Stimulated activated CD8-positive, alpha-beta memory T cell treated with anti-CD3 and anti-CD28 coated beads, Interleukin-4, amount 100 ng/mL, for 4 hours (primary cell): ENCODE measurements at regions not wholly inside any gene's neighbourhood (a gene's known extent, or its start where the extent isn't known, plus 50 kb on each side); places are given as distances from the start of the nearest gene placed in this dataset.
"Not testable (repeated sequence)": the region's sequence is repeated elsewhere in the genome, so short reads cannot be mapped to it uniquely, and the experiment has no call there.

Experiments
- DNase-seq, 2 donors: peaks; one replicate each; pipeline ENCODE4 v3.0.0-alpha.2; 2020; ENCODE audit warnings: low read depth in 2 of 2, low spot score in 1 of 2

DNA sequence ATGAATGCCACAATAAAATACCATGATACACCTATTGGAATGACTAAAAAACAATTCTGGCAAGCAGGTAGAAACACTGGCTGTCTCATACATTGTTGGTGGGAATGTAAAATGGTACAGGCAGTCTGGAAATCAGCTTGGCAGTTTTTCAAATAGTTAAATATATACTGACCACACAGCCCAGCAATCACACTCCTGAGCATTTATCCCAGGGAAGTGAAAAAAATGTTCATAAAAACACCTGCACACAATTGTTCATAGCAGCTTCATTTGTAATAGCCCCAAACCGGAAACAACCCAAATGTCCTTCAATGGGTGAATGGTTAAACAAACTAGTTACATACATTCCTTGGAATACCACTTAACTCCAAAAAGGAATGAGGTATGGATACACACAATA, 137.2 kb downstream of the TFCP2L1 start:
- no peak for DNase-seq

DNA sequence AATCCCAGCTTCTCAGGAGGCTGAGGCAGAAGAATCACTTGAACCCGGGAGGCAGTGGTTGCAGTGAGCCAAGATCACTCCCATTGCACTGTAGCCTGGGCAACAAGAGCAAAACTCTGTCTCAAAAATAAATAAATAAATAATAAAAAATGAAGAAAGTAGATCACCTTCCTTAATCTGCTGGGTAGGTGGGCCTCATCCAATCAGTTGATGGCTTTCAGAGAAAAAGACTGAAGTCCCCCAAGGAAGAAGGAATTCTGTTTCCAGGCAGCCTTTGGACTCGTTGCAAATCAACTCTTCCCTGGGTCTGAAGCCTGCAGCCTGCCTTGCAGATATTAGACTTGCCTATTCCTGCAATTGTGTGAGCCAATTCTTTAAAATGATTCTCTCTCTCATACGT, 136.5 kb downstream of the TFCP2L1 start:
- DNase-seq = no peak

DNA sequence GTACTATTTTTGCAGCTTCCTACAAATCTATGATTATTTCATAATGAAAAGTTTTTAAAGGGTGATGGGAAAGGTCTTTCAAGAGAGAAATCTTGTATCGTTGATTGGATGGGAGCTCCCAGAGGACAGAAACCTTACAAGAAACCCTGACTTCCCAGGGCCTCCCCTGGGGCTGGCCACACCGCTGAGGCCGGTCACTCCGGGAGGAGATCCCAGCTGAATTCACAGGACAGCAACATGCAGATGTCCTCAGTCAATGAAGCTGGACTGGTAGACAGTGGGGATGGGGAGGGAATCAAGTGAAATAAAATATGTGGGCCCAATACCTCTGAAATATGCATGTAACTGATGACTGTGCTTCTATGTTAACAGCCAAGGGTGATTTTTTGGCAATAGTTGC, 135.6 kb downstream of the TFCP2L1 start:
- DNase-seq = no peak

DNA sequence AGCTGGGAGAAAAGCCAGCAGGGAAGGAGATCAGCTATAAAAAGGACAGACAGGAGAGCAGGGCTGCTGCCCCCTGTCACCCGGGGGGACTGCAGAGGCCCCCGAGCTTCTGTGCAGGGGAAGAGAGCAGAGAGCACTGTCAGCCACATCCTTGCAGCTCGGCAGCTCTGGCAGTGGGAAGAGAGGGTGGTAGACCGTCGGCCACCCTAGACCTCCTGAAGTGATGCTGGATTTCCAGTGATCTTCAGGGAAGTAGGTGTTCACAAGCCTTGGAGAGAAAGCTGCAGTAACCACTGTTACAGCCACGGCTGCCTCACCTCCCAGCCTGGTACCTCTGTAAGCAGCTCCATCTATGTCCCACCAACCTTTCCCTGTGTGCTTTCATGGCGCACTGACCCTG, 134.9 kb downstream of the TFCP2L1 start:
- no peak for DNase-seq

DNA sequence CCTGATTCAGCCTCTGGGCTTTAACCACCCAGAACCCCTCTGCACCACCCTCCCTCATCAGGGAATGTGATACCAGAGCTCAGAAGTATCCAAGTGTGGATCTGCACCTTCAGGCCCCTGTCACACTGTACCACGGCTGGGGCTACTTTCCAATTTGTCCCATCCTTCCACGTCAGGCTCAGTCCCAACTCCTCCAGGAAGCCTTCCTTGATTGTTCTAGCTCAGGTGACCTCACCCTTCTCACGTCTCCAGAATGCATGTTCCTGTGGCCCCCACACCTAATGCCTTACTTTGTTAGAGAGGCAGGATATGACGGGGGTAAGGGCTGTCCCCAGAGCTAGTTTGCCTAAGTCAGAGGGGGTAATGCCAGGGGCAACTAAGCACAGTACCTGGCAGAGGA, 134.3 kb downstream of the TFCP2L1 start:
- no peak for DNase-seq

DNA sequence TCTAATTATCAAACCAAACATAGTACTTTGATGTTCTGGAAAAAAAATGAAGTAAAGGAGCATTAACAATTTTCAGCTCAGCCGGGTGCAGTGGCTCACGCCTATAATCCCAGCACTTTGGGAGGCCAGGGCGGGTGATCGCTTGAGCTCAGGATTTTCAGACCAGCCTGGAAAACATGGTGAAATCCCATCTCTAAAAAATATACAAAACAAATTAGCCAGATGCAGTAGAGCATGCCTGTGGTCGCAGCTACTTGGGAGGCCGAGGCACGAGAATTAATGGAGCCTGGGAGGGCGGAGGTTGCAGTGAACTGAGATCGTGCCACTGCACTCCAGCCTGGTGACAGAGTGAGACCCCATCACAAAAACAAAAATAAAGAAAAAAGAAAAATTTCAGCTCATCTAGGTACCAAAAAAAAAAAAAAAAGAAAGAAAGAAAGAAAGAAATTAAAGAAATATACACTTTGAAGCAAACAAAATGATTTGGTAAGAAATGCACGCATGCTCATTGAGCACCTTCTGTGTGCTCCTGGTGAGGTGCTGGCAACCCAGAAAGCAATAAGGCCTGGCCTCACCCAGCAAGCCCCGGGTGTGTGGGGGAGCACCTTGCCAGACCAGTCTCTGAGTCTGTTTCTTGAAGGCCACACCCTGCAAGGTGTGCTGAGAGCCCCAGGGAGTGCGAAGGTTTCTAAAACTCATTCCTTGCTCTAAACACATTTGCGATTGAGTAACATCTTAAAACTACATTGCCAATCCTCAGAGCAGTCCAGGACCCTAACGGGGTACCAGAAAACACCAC, 133.5 kb downstream of the TFCP2L1 start:
- no peak for DNase-seq

DNA sequence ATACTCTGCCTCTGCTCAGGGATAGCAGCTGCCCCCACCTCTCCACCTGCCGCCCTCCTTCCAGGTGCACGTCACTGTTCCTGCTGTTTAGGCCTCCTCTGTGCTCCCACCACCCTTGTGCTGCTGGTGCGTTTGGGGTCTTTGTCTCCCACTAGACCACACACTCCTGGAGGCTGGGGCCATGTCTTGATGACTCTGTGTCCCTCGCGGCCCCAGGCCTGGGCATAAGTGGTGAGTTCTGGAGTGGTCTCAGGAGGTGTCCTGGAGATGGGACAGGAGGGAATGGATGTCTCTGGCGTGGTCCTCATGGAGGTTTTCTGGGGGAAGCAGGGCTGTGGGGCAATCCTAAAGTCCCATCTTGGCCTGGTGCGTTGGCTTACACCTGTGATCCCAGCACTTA, 132.1 kb downstream of the TFCP2L1 start:
- no peak for DNase-seq

DNA sequence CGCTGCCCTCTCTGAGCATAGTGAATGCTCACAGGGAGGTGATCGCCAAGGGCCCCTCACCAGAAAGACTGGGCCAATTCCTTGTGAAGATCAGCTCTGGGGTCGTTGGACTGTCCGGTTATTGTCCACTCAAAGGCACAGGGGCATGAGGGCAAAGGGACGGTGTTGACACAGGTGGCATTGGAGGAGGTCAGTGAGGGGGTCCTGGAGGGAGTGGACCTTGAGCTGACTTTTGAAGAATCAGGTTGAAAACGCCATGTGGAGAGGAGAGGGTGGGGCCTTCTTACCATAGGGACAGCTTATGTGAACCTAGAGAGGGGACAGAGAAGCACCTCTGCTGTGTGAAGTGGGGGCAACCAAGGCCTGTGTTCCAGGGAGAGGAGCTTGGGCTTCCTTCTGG, 131.5 kb downstream of the TFCP2L1 start:
- DNase-seq = no peak

DNA sequence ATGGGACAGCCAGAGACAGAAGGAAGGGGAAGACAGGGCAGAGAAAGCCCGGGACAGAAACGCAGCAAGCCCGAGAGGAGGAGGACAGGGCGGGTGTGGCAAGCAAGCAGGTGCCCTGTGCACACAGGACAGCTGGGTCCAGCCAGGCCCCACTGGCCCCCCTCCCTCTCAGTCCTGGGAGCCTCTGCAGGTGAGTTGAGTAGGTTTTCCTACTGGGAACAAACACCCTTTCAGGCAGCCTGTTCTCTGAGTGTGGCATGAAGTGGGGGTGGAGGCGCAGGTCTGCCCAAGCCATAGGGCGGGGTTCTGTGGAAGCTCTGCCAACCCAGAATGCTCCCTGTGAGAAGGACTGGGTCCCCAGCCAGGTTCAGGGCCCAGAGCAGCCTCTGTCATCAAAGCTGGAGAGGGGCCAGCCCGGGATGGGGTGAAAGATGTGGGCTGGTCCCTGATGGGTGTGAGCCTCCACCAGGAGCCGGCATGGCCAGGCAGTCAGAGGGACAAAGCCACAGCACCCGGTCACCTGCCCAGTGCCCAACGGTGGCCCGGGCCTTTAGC, 129.4 kb downstream of the TFCP2L1 start:
- no peak for DNase-seq

DNA sequence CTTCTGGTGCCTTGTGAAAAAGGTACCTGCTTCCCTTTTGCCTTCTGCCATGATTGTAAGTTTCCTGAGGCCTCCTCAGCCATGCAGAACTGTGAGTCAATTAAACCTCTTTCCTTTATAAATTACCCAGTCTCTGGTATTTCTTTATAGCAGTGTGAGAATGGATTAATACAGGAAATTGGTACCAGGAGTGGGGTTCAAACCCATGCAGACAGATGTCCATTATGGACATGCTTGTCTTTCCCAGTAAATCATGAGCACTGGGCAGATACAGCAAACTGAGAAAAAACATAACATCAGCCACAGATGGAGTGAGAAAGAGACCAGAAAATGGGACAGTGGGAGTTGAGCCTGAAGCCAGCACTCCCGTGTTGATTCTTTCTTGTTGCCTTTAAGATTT, 127.5 kb downstream of the TFCP2L1 start:
- not testable (repeated sequence) for DNase-seq

DNA sequence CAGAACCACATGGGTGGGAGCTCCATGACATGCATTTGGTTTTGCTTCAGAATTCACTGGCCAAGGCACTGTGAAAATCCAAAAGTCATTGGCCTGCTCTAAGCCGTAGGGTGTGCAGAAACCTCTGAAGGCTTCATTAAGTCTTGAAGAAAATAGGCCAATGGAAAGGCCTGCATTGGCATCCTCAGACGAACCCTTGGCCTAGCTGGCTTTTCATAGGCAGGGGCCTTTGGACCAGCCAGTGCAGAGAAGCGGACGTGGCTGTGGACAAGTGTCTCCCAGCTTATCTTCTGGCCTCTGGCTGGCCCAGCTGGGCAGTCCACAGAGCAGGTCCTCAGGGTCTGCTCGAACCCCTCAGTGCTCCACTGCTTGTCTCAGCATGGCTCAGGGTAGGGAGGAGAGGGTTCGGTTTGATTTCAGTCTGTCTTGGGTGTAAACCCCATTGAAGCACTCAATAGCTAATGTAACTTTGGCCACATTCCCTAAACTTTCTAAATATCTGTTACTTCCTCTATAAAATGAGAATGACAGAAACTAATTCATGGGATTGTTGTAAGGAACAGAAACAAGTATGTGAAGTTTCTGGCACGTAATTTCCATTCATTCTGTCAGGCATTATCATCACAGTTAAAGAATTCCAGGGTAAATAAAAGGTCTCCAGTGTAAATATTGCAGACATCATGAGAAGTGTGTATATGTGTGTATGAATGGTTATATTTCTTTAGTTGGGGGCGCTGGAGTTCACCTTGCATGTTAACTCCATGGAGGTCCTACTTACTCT, 125.5 kb downstream of the TFCP2L1 start:
- no peak for DNase-seq

DNA sequence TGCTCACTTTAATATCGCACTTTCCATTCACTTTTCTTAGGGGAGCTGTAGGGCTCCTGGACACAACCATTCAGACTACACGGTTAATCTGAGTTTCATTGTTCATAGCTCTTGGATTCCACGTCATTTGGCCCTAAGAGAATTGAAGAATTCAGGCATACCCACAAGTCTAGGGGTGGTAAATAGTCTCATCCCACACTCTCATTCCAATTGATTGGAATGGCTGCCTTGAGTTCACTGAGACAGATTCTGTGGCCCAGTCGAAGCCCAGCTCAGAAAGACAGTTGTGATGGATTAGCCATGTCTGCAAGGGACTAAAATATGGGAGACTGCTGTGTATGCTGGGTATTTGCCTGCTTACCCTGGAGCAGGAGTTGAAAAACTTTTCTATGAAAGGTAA, 124.6 kb downstream of the TFCP2L1 start:
- no peak for DNase-seq

DNA sequence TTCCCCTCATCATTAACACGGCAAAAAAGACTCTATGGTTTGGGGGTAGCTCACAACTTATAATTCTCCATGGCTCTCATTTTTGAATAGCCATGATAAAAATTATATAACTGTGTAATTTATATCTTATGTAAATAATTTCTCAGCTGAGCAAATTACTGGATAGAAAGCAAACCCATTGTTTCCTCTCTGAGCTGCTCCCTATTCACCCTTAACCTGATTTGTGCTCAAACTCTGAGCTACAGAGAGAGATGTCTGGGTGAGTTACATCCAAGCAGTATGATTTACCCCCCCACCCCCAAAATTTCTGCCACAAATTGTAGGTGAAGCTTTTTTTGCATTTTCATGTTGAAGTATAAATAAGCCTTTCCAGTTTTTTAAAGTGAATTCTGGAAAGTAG, 123.7 kb downstream of the TFCP2L1 start:
- DNase-seq = no peak

DNA sequence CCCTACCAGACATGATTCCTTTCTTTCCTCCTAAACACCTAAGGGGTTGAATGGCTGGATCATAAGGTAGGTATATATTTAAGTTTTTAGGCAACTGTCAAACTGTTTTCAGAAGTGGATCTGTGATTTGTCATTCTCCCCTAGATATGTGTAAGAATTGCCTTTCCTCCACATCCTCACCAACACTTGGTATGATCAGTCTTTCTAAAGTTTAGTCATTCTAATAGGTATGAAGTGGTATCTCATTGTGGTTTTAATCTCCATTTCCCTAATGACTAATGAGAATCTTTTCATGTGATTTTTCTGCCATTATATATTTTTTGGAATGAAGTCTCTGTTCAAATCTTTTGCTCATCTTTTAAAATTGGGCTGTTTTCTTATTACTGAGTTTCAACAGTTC, 122.1 kb downstream of the TFCP2L1 start:
- DNase-seq = no peak

DNA sequence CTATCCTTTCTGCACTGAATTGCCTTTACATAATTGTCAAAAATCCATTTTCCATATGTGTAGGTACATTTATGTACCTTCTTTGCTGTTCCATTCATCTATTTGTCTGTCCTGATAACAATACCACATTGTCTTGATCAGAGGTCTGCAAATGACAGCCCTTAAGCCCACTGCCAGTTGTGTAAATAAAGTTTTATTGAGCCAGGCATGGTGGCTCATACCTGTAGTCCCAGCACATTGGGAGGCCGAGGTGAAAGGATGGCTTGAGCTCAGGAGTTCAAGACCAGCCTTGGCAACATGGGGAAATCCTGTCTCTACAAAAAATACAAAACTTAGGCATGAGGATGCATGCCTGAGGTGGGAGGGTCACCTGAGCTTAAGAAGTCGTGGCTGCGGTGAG, 121.0 kb downstream of the TFCP2L1 start:
- DNase-seq = no peak

DNA sequence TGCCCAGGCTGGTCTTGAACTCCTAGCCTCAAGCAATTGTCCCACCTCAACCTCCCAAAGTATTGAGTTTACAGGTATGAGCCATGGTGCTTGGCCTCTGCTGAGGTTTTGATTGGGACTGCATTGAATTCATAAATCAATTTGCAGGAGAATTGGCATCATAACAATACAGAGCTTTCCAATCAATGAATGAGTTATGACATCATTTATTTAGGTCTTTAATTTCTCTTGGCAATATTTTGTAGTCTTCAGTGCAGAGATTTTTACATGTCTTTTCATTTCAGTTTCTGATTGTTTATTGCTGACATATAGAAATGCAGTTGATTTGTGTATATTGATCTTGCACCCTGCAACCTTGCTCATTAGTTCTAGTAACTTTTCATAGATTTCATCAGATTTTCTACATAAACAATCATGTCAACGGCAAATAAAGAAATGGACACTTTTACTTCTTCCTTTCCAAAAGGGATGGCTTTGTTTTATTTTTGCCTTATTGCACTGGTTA, 119.9 kb downstream of the TFCP2L1 start:
- no peak for DNase-seq
